Panc1 (cell line): ENCODE measurements at regions not wholly inside any gene's neighbourhood (a gene's known extent, or its start where the extent isn't known, plus 50 kb on each side); places are given as distances from the start of the nearest gene placed in this dataset.

ENCODE experiments used
- ATAC-seq: fragments of 200-7000 bp; cut with Tn5 transposase; 2 replicates; pipeline ENCODE4 v1.9.1; 2020; ENCODE audit warnings: mild to moderate bottlenecking, moderate library complexity
- BruUV-seq: library from RNA; stranded (reverse); fragments of 400-500 nt; replicated peaks from 2 replicates; lab custom pipeline; 2021; lab: Mats Ljungman, UMichigan
- CTCF ChIA-PET: fragments of 300-600 bp; sonication (Branson Sonifier 250); formaldehyde crosslinking; loops from one replicate; lab custom pipeline; 2022; ENCODE audit warnings: antibody characterized with exemption; lab: Charles Lee
- POLR2A ChIA-PET: fragments of 300-600 bp; sonication (Branson Sonifier 250); formaldehyde crosslinking; loops from one replicate; lab custom pipeline; 2022; ENCODE audit warnings: antibody characterized with exemption; lab: Charles Lee
- DNase-seq: peaks from one replicate; pipeline ENCODE4 v3.0.0-alpha.2; 2010; ENCODE audit warnings: low read depth, low spot score
- H3K27ac ChIP-seq: 2 replicates; pipeline ENCODE4 v1.5.1; 2011; ENCODE audit warnings: mild to moderate bottlenecking, low read length, inconsistent platforms
- H3K27me3 ChIP-seq: fragments of 200-500 bp; sonication (Bioruptor generic); 2 replicates; pipeline ENCODE4 v1.6.0; 2014; ENCODE audit warnings: low read length, inconsistent platforms; ENCODE audit not compliant: control insufficient read depth, insufficient read depth
- H3K36me3 ChIP-seq: fragments of 200-500 bp; sonication (Bioruptor generic); 2 replicates; pipeline ENCODE4 v1.5.1; 2014; ENCODE audit warnings: inconsistent platforms, mild to moderate bottlenecking, low read length, moderate library complexity; ENCODE audit not compliant: control insufficient read depth, insufficient read depth
- H3K4me1 ChIP-seq: 2 replicates; pipeline ENCODE4 v1.5.1; 2011; ENCODE audit warnings: inconsistent platforms, mild to moderate bottlenecking, low read length, moderate library complexity; ENCODE audit not compliant: control insufficient read depth, insufficient read depth
- H3K4me3 ChIP-seq, 2 experiments: 2 replicates each; pipeline ENCODE4 v1.5.1; 2011 to 2012; ENCODE audit warnings: low read depth in 2 of 2, low read length in 2 of 2, mild to moderate bottlenecking in 2 of 2, inconsistent platforms in 1 of 2, moderate library complexity in 1 of 2
- H3K9me3 ChIP-seq: fragments of 200-500 bp; sonication (Bioruptor generic); 2 replicates; pipeline ENCODE4 v1.5.1; 2014; ENCODE audit warnings: low read depth, mild to moderate bottlenecking, inconsistent platforms, low read length, moderate library complexity; ENCODE audit not compliant: control insufficient read depth, insufficient read depth
- POLR2AphosphoS5 ChIP-seq: IDR thresholded peaks from 2 replicates; pipeline ENCODE4 v1.6.1; 2012; ENCODE audit warnings: mild to moderate bottlenecking, low read depth, low read length, moderate library complexity
- SIN3A ChIP-seq: IDR thresholded peaks from 2 replicates; pipeline ENCODE4 v1.6.1; 2012; ENCODE audit warnings: low read depth, mild to moderate bottlenecking, low read length, moderate library complexity, borderline replicate concordance; ENCODE audit not compliant: insufficient read depth
- TCF7L2 ChIP-seq: IDR thresholded peaks from 2 replicates; pipeline ENCODE4 v1.6.1; 2011; ENCODE audit warnings: mild to moderate bottlenecking, low read depth, low read length, inconsistent platforms
- in situ Hi-C: cut with HindIII; loops from 2 replicates; pipeline ENCODE4 v1.10.0; 2016; ENCODE audit warnings: low sequenced_read_pairs, low pct_unique_long_range_greater_than_20kb
- intact Hi-C: fragments of 100-400 bp; cut with micrococcal nuclease; formaldehyde crosslinking; loops from one replicate; pipeline ENCODE4 v1.10.0; 2022; ENCODE audit not compliant: unreplicated experiment
- TF ChIP-seq, protein P1 (sequence below), 2 experiments: IDR thresholded peaks; 2 replicates each; pipeline ENCODE4 v1.6.1; 2011 to 2012; ENCODE audit warnings: low read depth in 2 of 2, control low read depth in 1 of 2, low read length in 1 of 2, mild to moderate bottlenecking in 1 of 2, moderate library complexity in 1 of 2; ENCODE audit not compliant: insufficient read depth in 1 of 2
- TF ChIP-seq, protein P2 (sequence below): fragments of 450-650 bp; IDR thresholded peaks from 2 replicates; pipeline ENCODE4 v1.5.1; 2017; ENCODE audit warnings: mild to moderate bottlenecking

GRCh38 chr3:65013053-65013452 lies 325.3 kb upstream of the ADAMTS9 start:
- POLR2A ChIA-PET, result no interaction called here
- H3K4me3 ChIP-seq, result no peak overlapping the region

DNA sequence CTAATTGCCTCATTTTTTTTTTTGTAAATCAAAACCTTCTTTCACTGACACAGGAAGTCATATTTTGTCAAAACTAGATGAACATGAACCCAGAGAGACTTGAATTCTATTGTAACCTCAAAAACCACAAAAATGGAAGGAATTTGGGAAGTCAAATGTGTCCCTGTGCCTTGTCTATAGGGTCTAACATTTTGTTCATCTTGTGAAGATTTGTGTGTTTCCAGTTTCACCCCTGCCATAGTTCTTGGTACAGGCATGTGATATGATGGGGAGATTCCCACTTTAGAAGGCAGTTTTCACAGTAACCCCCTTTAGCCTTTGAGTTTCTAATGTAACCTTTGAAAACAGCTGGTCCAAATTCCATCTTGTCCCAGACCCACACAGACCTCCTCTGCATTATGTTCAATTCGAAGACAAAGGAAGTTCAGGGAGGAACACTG lies 318.5 kb upstream of the ADAMTS9 start:
- CTCF ChIA-PET, result no interaction called here
- Histone ChIP-seq H3K9me3 (no peaks in the 10 kb centered on the region), H3K4me3 (no peak overlapping the region), H3K27ac (no peak overlapping the region), H3K4me1 (no peaks in the 10 kb centered on the region), H3K27me3 (no peaks in the 10 kb centered on the region), H3K36me3 (no peaks in the 10 kb centered on the region)
- BruUV-seq, result no TSS peak
- DNase-seq, result no peak
- POLR2A ChIA-PET, result no interaction called here
- no peak for ATAC-seq
- intact Hi-C loops, result no loop called here
- in situ Hi-C loops, result no loop called here
- TF ChIP-seq, protein P1, sequence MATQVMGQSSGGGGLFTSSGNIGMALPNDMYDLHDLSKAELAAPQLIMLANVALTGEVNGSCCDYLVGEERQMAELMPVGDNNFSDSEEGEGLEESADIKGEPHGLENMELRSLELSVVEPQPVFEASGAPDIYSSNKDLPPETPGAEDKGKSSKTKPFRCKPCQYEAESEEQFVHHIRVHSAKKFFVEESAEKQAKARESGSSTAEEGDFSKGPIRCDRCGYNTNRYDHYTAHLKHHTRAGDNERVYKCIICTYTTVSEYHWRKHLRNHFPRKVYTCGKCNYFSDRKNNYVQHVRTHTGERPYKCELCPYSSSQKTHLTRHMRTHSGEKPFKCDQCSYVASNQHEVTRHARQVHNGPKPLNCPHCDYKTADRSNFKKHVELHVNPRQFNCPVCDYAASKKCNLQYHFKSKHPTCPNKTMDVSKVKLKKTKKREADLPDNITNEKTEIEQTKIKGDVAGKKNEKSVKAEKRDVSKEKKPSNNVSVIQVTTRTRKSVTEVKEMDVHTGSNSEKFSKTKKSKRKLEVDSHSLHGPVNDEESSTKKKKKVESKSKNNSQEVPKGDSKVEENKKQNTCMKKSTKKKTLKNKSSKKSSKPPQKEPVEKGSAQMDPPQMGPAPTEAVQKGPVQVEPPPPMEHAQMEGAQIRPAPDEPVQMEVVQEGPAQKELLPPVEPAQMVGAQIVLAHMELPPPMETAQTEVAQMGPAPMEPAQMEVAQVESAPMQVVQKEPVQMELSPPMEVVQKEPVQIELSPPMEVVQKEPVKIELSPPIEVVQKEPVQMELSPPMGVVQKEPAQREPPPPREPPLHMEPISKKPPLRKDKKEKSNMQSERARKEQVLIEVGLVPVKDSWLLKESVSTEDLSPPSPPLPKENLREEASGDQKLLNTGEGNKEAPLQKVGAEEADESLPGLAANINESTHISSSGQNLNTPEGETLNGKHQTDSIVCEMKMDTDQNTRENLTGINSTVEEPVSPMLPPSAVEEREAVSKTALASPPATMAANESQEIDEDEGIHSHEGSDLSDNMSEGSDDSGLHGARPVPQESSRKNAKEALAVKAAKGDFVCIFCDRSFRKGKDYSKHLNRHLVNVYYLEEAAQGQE (IDR thresholded peaks at IDR 0.05; ENCODE audit: insufficient read depth in 1 of 2, low read depth in 2 of 2, low read length in 1 of 2), result no peak
- TF ChIP-seq POLR2AphosphoS5 (no peak), SIN3A (no peak), TCF7L2 (no peak)
- TF ChIP-seq, protein P2, sequence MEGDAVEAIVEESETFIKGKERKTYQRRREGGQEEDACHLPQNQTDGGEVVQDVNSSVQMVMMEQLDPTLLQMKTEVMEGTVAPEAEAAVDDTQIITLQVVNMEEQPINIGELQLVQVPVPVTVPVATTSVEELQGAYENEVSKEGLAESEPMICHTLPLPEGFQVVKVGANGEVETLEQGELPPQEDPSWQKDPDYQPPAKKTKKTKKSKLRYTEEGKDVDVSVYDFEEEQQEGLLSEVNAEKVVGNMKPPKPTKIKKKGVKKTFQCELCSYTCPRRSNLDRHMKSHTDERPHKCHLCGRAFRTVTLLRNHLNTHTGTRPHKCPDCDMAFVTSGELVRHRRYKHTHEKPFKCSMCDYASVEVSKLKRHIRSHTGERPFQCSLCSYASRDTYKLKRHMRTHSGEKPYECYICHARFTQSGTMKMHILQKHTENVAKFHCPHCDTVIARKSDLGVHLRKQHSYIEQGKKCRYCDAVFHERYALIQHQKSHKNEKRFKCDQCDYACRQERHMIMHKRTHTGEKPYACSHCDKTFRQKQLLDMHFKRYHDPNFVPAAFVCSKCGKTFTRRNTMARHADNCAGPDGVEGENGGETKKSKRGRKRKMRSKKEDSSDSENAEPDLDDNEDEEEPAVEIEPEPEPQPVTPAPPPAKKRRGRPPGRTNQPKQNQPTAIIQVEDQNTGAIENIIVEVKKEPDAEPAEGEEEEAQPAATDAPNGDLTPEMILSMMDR, result no peak

More at GRCh38 chr3:65013053-65013452, 325.3 kb upstream of the ADAMTS9 start:
- Histone ChIP-seq H3K36me3 (no peaks in the 10 kb centered on the region), H3K27me3 (no peaks in the 10 kb centered on the region), H3K9me3 (no peaks in the 10 kb centered on the region), H3K27ac (no peak overlapping the region), H3K4me1 (no peaks in the 10 kb centered on the region)
- ATAC-seq (no peak), DNase-seq (no peak)
- in situ Hi-C loops (no loop called here), intact Hi-C loops (no loop called here)
- TF ChIP-seq TCF7L2, result no peak
- TF ChIP-seq SIN3A, result no peak
- no peak for TF ChIP-seq POLR2AphosphoS5
- TF ChIP-seq, protein P2, result no peak
- TF ChIP-seq, protein P1 (IDR thresholded peaks at IDR 0.05; ENCODE audit: insufficient read depth in 1 of 2, low read depth in 2 of 2, low read length in 1 of 2), result no peak
- CTCF ChIA-PET, result no interaction called here
- BruUV-seq, result no TSS peak
